DND-41 (cell line): ENCODE measurements at regions not wholly inside any gene's neighbourhood (a gene's known extent, or its start where the extent isn't known, plus 50 kb on each side); places are given as distances from the start of the nearest gene placed in this dataset.
"Not testable (repeated sequence)": the region's sequence is repeated elsewhere in the genome, so short reads cannot be mapped to it uniquely, and the experiment has no call there.

Experiments used
- CTCF ChIP-seq: IDR thresholded peaks from 2 replicates; pipeline ENCODE4 v1.5.1; 2012; ENCODE audit warnings: borderline replicate concordance, low read length, moderate library complexity, mild to moderate bottlenecking; ENCODE audit not compliant: poor library complexity, severe bottlenecking; ENCODE audit errors: extremely low read depth
- EZH2 ChIP-seq: IDR thresholded peaks from 3 replicates; pipeline ENCODE4 v1.6.1; 2012; ENCODE audit warnings: borderline replicate concordance, low read depth, mild to moderate bottlenecking, moderate library complexity, low read length, inconsistent platforms; ENCODE audit not compliant: severe bottlenecking

- TF ChIP-seq CTCF, EZH2: not testable (repeated sequence)
Measured at GRCh38 chr2:145519254-145519653, 999.3 kb upstream of the ZEB2 start.
